ENCODE measurements at regions not wholly inside any gene's neighbourhood (a gene's known extent, or its start where the extent isn't known, plus 50 kb on each side); places are given as distances from the start of the nearest gene placed in this dataset.

GRCh38 chr3:165507060-165507459, 310.9 kb upstream of the SLITRK3 start:
- intact Hi-C loops (cut with DNase I): no loop called here
- 44 to 79% methylated on average over 1 of the region's 1 CpG for WGBS, 2 donors
- Histone ChIP-seq H3K27me3 (no peaks in the 10 kb centered on the region), H3K9me3 (no peaks in the 10 kb centered on the region), H3K4me1 (peaks cover 0 to 11% (median 0%) of the 10 kb centered on the region in 4 donors), H3K36me3 (no peaks in the 10 kb centered on the region), H3K4me3 (no peak overlapping the region), H3K27ac (no peak overlapping the region)
- no peak for DNase-seq
- no peak for TF ChIP-seq POLR2AphosphoS5 (IDR thresholded peaks at IDR 0.05)
- TF ChIP-seq EP300 (IDR thresholded peaks at IDR 0.05): no peak
- TF ChIP-seq CTCF (IDR thresholded peaks at IDR 0.05): no peak
- TF ChIP-seq POLR2A (IDR thresholded peaks at IDR 0.05): no peak

- Histone ChIP-seq H3K4me3 (no peak overlapping the region), H3K9me3 (no peaks in the 10 kb centered on the region), H3K27me3 (no peaks in the 10 kb centered on the region), H3K27ac (no peak overlapping the region), H3K36me3 (no peaks in the 10 kb centered on the region), H3K4me1 (peaks cover 0 to 11% (median 0%) of the 10 kb centered on the region in 4 donors)
- DNase-seq: no peak
- TF ChIP-seq CTCF (IDR thresholded peaks at IDR 0.05) (no peak), EP300 (IDR thresholded peaks at IDR 0.05) (no peak), POLR2A (IDR thresholded peaks at IDR 0.05) (no peak), POLR2AphosphoS5 (IDR thresholded peaks at IDR 0.05) (no peak)
- intact Hi-C loops (cut with DNase I): no loop called here
These were observed 309.5 kb upstream of the SLITRK3 start for GRCh38 chr3:165505657-165506056.

GRCh38 chr3:165504554-165504953, 308.4 kb upstream of the SLITRK3 start:
- H3K4me1 ChIP-seq: peaks cover 0 to 11% (median 0%) of the 10 kb centered on the region in 4 donors
- WGBS, 2 donors: 98 to 100% methylated on average over 1 of the region's 1 CpG
- TF ChIP-seq POLR2AphosphoS5 (IDR thresholded peaks at IDR 0.05): no peak
- no peak for TF ChIP-seq EP300 (IDR thresholded peaks at IDR 0.05)
- TF ChIP-seq POLR2A (IDR thresholded peaks at IDR 0.05): no peak
- no peak for TF ChIP-seq CTCF (IDR thresholded peaks at IDR 0.05)
- H3K36me3 ChIP-seq: no peaks in the 10 kb centered on the region
- no peaks in the 10 kb centered on the region for H3K27me3 ChIP-seq
- no peak for DNase-seq
- no peak overlapping the region for H3K4me3 ChIP-seq
- H3K9me3 ChIP-seq: no peaks in the 10 kb centered on the region
- no peak overlapping the region for H3K27ac ChIP-seq
- intact Hi-C loops (cut with DNase I): no loop called here

- DNase-seq: no peak
- H3K9me3 ChIP-seq: no peaks in the 10 kb centered on the region
- no peaks in the 10 kb centered on the region for H3K36me3 ChIP-seq
- no peaks in the 10 kb centered on the region for H3K27me3 ChIP-seq
- no peak overlapping the region for H3K27ac ChIP-seq
- H3K4me1 ChIP-seq: peaks cover 0 to 11% (median 0%) of the 10 kb centered on the region in 4 donors
- no peak for TF ChIP-seq POLR2A (IDR thresholded peaks at IDR 0.05)
- TF ChIP-seq POLR2AphosphoS5 (IDR thresholded peaks at IDR 0.05): no peak
- no peak for TF ChIP-seq EP300 (IDR thresholded peaks at IDR 0.05)
- TF ChIP-seq CTCF (IDR thresholded peaks at IDR 0.05): no peak
- intact Hi-C loops (cut with DNase I): no loop called here
- 16 to 68% methylated on average over 4 of the region's 4 CpGs for WGBS, 2 donors
- H3K4me3 ChIP-seq: no peak overlapping the region
These were observed 307.6 kb upstream of the SLITRK3 start for GRCh38 chr3:165503825-165504224.

- Histone ChIP-seq H3K4me3 (no peak overlapping the region), H3K27me3 (no peaks in the 10 kb centered on the region), H3K4me1 (peaks cover 0 to 11% (median 0%) of the 10 kb centered on the region in 4 donors), H3K27ac (no peak overlapping the region), H3K9me3 (no peaks in the 10 kb centered on the region), H3K36me3 (no peaks in the 10 kb centered on the region)
- no peak for TF ChIP-seq EP300 (IDR thresholded peaks at IDR 0.05)
- intact Hi-C loops (cut with DNase I): no loop called here
- DNase-seq: no peak
These were observed 307.2 kb upstream of the SLITRK3 start for GRCh38 chr3:165503346-165503745.
